ENCODE measurements at regions not wholly inside any gene's neighbourhood (a gene's known extent, or its start where the extent isn't known, plus 50 kb on each side); places are given as distances from the start of the nearest gene placed in this dataset.

- TF ChIP-seq, protein P1, sequence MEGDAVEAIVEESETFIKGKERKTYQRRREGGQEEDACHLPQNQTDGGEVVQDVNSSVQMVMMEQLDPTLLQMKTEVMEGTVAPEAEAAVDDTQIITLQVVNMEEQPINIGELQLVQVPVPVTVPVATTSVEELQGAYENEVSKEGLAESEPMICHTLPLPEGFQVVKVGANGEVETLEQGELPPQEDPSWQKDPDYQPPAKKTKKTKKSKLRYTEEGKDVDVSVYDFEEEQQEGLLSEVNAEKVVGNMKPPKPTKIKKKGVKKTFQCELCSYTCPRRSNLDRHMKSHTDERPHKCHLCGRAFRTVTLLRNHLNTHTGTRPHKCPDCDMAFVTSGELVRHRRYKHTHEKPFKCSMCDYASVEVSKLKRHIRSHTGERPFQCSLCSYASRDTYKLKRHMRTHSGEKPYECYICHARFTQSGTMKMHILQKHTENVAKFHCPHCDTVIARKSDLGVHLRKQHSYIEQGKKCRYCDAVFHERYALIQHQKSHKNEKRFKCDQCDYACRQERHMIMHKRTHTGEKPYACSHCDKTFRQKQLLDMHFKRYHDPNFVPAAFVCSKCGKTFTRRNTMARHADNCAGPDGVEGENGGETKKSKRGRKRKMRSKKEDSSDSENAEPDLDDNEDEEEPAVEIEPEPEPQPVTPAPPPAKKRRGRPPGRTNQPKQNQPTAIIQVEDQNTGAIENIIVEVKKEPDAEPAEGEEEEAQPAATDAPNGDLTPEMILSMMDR (IDR thresholded peaks at IDR 0.05; ENCODE audit: borderline replicate concordance, extremely low read depth, low read length, poor library complexity, severe bottlenecking), result no peak
- no peak for TF ChIP-seq EZH2 (IDR thresholded peaks at IDR 0.05; ENCODE audit: borderline replicate concordance, low read depth, low read length, severe bottlenecking)
Measured at GRCh38 chr20:6993011-6993410, 225.5 kb downstream of the BMP2 start.

Measured in DND-41 (cell line).